ENCODE measurements at regions not wholly inside any gene's neighbourhood (a gene's known extent, or its start where the extent isn't known, plus 50 kb on each side); places are given as distances from the start of the nearest gene placed in this dataset.

GRCh38 chr4:116427666-116428065 lies 657.7 kb downstream of the TRAM1L1 start:
- no peak for DNase-seq

- no peak for DNase-seq
Measured at GRCh38 chr4:116413222-116413621, 672.2 kb downstream of the TRAM1L1 start.

- DNase-seq: no peak
Measured at GRCh38 chr4:116401293-116401692, 684.1 kb downstream of the TRAM1L1 start.

GRCh38 chr4:116400480-116400879 lies 684.9 kb downstream of the TRAM1L1 start:
- DNase-seq: no peak

GRCh38 chr4:116397714-116398113 lies 687.7 kb downstream of the TRAM1L1 start:
- DNase-seq: no peak

GRCh38 chr4:116397291-116397690 lies 688.1 kb downstream of the TRAM1L1 start:
- no peak for DNase-seq

- no peak for DNase-seq
Measured at GRCh38 chr4:116395408-116395807, 690.0 kb downstream of the TRAM1L1 start.

GRCh38 chr4:116391020-116391419 lies 694.4 kb downstream of the TRAM1L1 start:
- DNase-seq: no peak

- no peak for DNase-seq
Measured at GRCh38 chr4:116389139-116389538, 696.2 kb downstream of the TRAM1L1 start.

GRCh38 chr4:116387937-116388474 lies 697.4 kb downstream of the TRAM1L1 start:
- DNase-seq: peak; percentile 11

GRCh38 chr4:116386856-116387255 lies 698.5 kb downstream of the TRAM1L1 start:
- DNase-seq: no peak

GRCh38 chr4:116385583-116385982 lies 699.8 kb downstream of the TRAM1L1 start:
- DNase-seq: no peak

GRCh38 chr4:116374815-116375214 lies 710.6 kb downstream of the TRAM1L1 start:
- no peak for DNase-seq

GRCh38 chr4:116362583-116362982 lies 722.8 kb downstream of the TRAM1L1 start:
- no peak for DNase-seq

GRCh38 chr4:116361790-116362189 lies 723.6 kb downstream of the TRAM1L1 start:
- DNase-seq: no peak

GRCh38 chr4:116358633-116359222 lies 726.6 kb downstream of the TRAM1L1 start:
- peak; percentile 62 for DNase-seq

- DNase-seq: no peak
Measured at GRCh38 chr4:116357758-116358157, 727.6 kb downstream of the TRAM1L1 start.

- DNase-seq: no peak
Measured at GRCh38 chr4:116346750-116347149, 738.6 kb downstream of the TRAM1L1 start.

- DNase-seq: no peak
Measured at GRCh38 chr4:116343809-116344208, 741.6 kb downstream of the TRAM1L1 start.

GRCh38 chr4:116342143-116342542 lies 743.2 kb downstream of the TRAM1L1 start:
- no peak for DNase-seq

- DNase-seq: no peak
Measured at GRCh38 chr4:116332508-116332907, 752.9 kb downstream of the TRAM1L1 start.

- no peak for DNase-seq
Measured at GRCh38 chr4:116328261-116328860, 757.0 kb downstream of the TRAM1L1 start.

- no peak for DNase-seq
Measured at GRCh38 chr4:116323606-116324005, 761.8 kb downstream of the TRAM1L1 start.

GRCh38 chr4:116321471-116321870 lies 763.9 kb downstream of the TRAM1L1 start:
- DNase-seq: no peak

Data from renal pelvis (tissue), 1 donor.